ENCODE measurements at regions not wholly inside any gene's neighbourhood (a gene's known extent, or its start where the extent isn't known, plus 50 kb on each side); places are given as distances from the start of the nearest gene placed in this dataset.

DNA sequence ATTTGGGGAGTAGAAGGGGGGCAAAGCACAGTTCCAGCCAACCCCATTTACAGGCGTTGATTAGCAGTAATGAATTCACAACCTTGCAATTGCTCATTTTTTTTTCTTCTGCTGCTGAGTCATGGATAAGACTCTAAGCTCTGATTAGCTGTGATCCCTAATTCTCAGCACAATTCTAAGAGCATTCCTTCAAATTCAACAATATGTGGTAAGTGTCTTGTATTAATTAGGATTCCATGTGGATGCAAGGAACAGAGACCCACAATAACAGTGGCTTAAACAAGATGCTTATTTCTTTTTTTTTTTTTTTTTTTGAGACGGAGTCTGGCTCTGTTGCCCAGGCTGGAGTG is 133.4 kb downstream of the PALM2AKAP2 start:
- peak; percentile 78 for DNase-seq

DNA sequence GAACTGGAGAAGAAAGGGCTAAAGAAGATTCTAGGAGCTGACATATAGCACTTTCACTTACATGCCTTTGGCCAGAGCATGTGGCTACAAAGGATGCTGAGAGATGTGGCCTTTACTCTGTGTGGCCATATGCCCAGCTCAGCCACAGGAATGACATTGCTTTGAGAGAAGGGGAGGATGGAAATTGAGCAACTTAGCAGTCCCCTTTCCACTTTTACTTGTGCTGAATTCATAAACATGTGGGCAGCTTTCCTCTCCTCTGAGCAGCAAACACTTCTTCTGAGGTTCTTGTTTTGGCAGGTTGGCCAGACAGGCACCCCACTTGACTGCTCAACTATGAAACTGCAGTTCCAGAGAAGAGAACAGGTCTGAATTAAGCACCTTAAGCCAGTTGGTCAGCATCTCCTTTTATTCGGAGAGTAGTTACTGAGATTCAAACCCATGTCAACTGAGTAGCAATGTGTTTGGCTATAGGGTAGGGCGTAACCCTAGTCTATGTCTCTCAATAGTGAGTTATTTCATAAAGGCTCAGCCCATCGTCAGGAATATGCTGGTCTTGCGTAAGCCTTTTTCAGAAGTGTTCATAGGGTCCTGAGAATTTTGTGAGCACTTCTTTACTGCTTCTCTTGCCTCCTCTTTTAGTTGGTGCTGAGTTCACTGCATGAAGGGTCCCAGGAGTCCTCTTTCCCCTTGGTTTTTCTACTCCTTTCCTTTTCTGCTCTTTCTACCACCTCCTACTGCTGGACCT is 134.5 kb downstream of the PALM2AKAP2 start:
- no peak for DNase-seq

DNA sequence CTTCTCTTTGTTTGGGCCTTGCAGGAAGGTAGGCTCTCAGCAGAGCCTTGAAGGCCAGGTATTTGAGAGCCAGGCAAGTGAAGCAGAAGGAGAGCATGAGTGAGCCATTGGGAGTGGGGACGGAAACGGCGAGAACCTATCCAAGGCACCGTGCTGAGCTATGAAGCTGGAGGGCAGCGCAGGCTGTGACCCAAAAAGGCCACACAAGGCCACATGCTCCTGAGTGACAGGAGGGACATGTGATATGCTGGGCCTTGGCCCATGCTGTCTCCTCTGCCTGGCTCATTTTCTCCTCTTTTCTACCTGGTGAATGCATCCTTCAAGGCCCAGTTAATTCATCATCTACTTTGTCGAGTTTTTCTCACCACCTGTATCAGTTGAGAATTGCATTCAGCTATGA is 136.3 kb downstream of the PALM2AKAP2 start:
- DNase-seq = no peak

DNA sequence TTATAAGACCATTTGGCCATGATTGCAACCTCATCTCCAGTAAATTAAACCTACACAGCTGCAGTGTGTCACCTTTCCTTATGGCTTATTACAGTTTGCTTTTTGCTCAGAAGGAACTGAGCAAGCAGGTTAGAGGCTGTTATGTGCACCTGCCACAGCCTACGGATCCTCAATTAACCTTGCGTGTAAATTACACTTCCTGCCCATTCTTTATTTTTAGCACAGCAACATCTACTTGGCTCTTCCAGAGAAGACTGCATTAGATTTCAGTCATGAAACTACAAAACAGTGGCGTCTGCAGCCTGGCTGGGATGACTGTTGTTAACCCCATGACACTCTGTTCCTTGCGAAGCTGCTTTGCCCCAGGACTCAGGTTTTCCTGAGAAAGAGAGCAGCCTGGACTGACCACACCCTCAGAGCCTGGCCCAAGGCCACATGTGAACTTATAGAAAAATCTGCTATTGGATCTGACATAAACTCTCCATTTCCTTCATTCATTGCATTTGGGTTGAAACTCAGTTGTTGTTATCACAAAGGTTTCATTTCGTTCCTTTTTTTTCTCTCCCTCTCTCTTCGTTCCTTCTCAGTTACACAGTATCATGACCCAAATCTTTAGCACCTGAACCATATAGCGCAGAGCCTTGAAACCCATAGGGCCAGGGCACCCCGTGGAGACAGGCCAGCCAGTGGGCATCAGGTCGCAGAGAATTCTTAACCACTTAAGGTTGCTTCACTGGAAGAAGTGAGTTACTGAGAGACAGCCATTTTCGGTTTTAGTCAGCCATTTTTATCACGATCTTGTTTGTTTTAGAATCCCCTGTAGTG is 138.6 kb downstream of the PALM2AKAP2 start:
- DNase-seq = no peak

DNA sequence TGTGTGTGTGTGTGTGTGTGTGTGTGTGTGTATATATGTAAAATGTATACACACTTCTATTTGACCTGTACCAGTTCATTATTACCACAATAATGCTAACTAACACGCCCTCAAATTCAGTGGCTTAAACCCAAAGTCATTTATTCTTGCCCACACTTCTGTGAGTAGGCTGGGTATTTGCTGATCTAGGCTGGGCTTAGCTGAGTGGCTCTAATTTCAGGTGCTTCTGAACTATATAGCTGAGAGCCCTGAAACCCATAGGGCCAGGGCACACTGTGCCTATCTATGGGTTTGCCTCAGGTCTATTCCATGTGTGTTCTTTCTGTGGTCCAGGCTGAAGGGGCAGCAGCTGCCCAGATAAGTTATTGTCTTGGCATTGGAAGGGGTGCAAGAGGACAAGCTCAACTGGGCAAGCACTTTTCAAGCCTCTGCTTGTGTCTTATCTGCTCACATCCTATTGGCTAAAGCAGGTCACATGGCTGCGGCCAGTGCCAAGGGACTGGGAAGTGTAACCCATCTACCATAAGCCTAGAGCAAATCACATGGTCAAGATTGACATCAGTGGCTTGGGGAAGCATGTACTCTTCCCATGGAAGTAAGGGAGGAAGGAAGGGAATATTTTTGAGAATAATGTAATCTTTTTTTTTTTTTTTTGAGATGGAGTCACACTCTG is 139.9 kb downstream of the PALM2AKAP2 start:
- DNase-seq = no peak

DNA sequence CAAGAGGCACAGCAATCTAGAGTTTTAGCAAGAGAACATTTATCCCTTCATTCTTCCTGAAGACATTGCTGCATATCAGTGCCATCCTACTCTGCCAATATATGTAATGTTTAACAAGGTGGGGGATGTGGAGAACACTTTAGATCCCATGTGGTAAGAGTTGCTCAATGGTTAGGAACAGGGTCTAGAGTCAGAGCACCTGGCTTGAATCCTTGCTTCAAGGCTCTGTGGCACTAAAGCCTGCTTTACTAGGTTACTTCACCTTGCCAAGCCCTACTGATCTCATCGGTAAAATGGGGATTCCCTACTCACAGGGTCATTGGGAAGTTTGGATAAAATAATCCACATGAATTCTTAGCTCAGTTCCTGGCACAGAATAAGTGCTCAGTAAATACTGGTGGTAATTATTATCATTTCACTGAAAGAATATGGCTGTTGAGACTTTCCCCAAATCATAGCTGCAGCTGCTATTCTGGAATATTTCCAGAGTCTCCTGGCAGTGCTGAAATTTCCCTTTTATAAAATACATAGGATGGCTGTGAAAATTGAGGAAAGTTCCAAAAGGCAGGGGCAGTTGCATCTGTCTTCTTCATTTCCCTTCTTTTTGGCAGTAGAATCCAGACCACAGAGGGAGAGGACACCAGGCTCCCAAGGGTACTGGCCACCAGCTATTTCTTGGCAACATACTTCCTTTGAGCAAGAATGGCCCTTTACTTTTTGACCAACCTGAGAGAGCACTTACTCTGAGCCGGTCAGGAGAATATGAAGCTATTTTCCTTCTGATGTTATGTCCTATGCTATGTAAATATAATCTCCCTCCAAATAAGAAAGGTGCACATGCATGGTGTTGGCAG is 142.8 kb downstream of the PALM2AKAP2 start:
- DNase-seq = peak; percentile 31

DNA sequence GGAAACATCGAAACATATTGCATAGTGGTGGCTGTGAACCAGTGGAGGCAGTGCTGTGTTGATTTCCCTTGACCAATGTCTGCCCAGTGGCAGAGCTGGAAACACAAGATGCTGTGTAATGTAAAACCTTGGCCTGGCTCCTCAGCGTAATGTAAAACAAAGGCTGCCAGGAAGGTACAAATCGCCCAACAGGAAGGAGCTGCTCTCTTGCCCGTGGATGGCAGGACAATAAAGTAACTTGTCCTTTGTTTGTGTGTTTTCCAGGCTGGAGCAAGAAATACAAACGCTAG is 143.4 kb downstream of the PALM2AKAP2 start:
- no peak for DNase-seq

DNA sequence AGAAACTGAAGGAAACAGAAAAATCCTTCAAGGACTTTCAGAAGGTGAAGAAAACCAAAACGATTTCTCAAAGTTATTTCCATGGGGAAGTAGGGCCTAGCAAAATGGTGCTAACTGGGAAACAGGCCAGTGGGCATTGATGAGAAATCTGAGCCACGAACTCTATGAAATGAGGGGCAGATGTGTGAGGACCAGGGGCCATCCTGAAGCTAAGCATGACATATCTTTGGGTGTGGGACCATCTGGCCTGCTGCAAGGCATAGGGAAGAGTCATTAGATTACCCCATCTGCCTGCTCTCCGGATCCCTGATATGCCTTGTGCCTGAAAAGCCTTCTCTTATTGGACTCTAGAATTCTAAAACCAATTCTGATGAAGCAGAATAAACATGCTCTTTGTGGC is 143.8 kb downstream of the PALM2AKAP2 start:
- DNase-seq = no peak

DNA sequence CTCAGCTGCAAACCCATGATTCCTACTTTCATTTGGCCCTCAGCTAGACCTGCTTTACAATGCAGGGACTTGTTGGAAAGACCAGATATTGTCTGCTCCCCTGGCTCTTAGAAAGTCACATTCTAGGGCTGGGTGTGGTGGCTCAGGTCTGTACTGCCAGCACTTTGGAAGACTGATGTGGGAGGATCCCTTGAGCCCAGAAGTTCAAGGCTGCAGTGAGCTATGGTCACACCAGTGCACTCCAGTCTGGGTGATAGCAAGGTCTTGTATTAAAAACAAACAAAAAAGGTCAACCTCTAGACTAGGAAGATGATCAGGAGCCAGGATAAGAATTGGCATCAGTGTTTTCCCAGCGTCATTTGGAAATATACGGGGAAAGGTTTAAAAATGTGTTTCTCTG is 145.8 kb downstream of the PALM2AKAP2 start:
- DNase-seq = no peak

DNA sequence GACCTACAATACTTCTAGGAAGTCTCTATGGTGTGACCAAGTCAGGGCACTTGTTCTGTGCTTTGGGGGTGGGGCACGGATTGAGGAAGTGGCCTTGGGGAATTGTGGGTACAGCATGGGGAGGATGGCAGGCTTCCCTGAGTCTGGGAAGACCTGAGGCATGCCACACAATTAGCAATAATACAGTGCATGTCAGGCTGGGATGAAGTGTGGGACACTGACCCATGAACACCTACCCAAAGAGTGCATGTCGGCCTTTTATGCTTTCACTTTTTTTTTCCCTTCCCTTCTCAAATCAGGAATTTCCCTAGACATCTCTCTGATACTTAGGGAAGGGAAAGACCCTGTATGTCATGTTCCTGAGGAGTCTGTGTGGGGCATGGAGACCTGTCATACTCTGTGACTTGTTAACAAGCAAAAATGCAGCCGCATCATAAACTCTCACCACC is 146.4 kb downstream of the PALM2AKAP2 start:
- DNase-seq = no peak

DNA sequence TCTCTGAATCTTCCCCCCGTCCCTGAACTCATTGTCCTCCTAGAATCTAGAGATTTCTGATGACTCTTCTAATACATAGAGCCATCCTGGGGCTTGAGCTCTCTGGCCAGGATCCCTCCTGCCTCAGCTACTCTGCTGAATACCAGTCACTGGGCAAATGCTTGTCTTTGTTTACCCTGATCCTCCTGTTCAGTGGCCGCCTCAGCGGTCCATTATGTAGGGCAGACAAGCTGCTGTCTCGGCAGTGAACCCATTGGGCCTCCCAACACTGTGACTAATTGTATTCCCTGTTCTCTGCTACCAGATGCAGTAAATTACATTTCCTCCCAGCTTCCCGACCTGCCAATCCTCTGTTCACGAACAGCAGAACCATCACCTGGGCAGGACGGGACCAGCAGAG is 151.6 kb downstream of the PALM2AKAP2 start:
- DNase-seq = no peak

DNA sequence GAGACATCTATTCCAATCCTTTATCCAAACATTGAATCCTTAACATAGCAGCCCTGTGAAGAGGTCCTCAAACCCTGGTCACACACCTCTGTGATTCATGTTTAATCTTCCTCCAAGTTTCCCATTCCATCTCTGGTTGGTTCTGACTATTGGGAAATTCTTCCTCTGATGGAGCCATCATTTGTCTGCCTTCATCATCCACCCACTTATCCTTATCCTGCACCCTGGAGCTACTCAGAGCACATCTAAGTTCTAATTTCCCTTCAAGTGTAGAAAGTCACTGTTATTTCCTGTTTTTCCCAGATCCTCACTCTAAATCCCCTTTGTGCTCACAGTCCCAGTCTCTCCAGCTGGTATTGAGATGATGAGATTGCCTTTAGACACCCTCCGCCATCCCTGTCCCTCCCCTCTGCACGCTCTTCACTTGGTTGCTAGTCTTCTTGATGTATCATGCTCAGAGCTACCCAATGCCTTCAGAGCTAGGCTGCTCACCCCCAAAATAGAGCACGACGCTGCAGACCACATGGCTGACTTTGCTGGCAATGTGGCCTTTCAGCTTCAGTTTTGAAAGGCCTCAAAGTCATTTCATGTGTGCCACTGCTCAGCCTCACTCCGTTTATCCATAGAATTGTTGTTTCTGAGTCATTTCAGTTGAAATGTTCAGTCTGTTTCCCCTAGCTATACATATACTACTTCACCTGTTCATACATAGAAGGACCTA is 154.3 kb downstream of the PALM2AKAP2 start:
- DNase-seq = peak; percentile 26

DNA sequence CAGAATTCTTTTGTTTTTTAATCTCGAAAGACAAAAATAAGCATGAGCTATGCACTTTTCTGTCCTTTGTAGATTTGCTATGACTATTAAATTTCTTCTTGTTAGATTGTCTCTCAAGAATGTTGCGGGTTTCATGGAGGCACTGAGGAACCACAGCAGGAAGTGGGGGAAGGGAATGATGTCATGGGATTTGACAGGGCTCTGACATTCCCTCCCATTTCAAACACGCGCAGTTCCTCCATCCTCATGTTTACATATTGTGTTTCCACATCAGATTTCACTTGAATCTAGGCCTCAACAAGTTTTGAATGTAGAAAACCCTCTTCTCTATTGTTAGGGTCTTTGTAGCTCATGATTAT is 154.8 kb downstream of the PALM2AKAP2 start:
- DNase-seq = peak; percentile 51

DNA sequence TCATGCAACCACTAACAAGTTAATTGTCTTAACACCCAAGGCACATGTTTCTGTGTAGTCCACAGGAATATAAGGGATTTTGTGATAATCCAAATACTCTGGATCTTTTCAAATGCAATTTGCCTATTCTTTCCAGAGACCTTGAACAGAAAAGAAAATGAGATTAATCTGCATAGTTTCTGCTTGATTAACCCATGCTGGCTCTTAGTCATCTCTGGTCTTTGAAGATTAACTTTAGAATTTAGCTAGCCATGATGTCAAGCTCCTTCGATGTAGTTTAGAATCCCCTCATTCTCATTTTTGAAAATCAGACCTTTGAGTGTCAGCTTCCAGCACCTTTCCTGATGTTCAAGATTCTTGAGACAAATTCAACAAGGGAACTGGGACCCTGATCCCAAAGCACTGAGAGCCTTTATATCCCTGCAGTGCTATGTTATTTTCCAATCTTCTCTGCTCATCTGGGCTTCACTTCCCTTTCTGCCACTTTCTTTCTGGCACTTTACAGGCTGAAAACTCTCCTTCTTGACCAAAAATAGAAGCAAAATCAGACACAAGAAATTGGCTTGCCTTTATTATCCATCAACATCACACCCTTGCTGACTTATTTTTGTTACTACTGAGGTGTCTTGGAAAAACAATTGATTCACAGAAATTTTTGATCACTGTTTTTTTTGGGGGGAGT is 155.5 kb downstream of the PALM2AKAP2 start:
- DNase-seq = no peak

DNA sequence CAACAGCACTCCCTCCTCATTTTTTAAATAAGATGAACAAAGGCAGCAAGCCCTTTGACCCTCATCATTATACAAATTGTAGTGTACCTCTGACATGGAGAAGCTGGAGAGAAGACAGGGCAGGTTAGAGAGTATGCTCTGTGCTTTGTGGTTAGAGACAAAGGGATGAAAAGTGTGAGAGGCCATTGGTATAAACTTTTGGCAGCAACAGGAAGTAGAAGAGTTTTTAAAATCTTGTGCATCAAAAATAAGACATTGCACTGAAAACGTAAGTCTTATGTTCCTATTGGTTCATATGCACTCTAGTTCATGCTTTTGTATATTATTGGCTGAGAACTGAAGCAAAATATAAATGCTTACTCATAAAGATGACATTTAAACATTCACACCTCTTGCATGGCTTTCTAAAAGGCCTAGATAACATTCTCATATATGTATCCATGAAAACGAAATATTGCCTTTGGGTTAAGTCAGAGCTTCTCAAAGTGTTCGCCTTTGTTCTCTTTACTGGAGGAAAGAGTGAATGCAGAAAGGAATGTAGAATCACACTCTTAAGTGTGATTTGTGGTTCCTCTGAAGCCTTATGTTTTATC is 158.0 kb downstream of the PALM2AKAP2 start:
- no peak for DNase-seq

DNA sequence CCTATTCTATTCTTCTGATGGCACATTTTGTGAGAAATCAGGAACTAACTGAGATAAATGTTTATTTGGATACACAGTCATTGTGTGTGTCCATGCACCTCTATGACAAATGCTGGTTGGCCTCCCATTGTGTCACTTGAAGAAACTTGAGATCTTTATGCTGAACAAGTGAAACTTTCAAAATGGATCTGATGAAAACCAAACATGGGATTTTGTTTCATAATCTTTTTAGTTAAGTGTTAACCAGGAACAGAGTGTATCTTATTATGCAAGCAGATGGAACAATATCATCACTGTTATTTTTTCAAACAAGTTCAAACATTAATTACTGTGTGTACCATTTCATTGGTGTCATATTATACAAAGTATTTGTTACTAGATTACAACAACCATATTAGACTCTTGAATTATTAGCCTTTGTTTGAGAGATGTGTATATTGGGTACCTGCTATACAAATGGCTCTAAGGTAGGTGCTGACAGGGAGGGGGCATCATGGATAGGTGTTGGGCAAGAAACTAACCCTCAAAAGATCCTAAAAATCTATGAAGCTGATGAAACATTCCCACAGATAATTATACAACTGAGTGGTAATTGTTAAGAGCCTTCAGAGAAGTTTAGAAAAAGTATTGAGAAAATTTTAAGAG is 159.8 kb downstream of the PALM2AKAP2 start:
- no peak for DNase-seq

DNA sequence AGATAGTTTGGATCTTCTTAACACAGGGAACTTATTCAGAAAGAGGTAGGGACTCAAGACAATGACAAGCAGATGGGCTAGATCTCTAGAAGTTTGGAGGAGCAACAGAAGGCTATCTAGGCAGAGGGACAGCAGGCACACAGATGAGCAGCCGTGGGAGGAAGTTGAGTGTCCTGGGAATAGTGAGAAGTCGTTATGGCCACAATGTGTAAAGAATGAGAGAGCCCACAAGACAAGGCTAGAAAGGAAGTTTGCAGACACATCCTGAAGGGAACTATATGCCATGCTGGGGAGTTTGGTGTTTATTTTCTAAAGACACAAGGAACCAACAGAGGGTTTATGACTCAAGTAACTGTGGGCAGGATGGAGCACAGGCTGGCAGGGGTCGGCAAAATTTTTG is 160.6 kb downstream of the PALM2AKAP2 start:
- DNase-seq = no peak

DNA sequence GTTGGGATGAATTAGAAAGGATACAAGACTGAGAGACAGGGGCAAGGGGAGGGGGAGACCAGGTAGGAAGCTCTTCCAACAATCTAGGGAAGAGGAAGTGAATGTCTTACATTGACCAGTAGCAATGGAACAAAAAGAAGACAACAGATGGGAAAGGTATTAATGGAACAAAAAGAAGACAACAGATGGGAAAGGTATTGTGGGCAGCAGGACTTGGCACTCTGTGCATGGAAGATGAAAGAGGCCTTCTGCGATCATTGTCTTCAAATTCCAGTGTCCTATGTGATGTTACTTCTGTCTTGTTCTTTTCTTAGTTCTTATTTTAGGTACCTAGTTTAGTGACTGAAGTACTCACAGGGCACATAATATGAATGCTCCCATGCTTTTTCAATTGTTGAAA is 161.8 kb downstream of the PALM2AKAP2 start:
- DNase-seq = no peak

DNA sequence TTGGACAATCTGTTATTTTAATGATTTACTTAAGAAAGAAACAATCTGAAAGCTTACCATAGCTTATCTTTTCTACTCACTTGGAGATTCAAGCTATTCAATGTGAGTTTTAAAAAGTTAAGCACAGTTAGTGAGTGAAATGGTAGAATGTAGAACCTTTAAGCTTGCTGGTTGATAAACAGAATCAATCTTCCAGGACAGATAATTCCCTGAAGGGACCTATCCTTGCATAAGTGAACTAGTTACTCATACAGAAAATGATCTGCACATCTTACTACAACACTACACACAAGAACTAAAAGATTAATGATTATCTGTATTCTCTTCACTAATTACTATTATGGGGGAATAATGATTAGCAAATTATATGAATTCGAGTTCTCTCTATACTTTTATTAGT is 165.6 kb downstream of the PALM2AKAP2 start:
- DNase-seq = no peak

DNA sequence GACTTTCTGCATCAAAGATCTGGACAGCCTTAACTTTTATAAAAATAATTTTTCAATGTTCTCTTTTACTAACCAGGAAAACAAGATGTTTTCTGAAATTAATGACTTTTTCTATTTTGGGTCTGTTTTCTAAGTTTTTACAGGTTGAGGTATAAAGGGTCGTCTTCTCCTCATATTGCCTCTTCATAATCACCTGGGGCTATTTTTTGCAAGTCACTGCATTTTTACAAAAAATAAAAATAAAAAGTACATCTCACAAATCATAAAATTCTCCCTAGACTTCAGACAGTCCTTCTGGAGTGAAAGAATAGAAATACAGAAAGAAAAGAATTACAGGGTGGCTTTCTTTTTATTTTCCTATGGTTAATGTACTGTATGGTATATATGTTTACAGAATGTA is 168.5 kb downstream of the PALM2AKAP2 start:
- no peak for DNase-seq

Measured in skin of body (tissue), 1 donor.